SK-N-SH treated with all-trans-retinoic acid at 6 μM for 48 hours (cell line): ENCODE measurements at regions not wholly inside any gene's neighbourhood (a gene's known extent, or its start where the extent isn't known, plus 50 kb on each side); places are given as distances from the start of the nearest gene placed in this dataset.

Experiments used
- GLIS3 ChIP-seq: fragments of 250-450 bp; sonication (Bioruptor Pico); IDR thresholded peaks from 2 replicates; pipeline ENCODE4 v1.5.0; 2020; ENCODE audit warnings: mild to moderate bottlenecking, moderate library complexity
- ISL1 ChIP-seq: fragments of 250-450 bp; sonication (Bioruptor Pico); IDR thresholded peaks from 2 replicates; pipeline ENCODE4 v2.1.2; 2022; ENCODE audit warnings: mild to moderate bottlenecking, moderate library complexity
- PATZ1 ChIP-seq: fragments of 250-450 bp; sonication (Bioruptor Pico); IDR thresholded peaks from 2 replicates; pipeline ENCODE4 v1.8.0; 2020; ENCODE audit warnings: mild to moderate bottlenecking, moderate library complexity, borderline replicate concordance
- RARB ChIP-seq: fragments of 250-450 bp; sonication (Bioruptor Pico); IDR thresholded peaks from 2 replicates; pipeline ENCODE4 v1.8.0; 2021; ENCODE audit warnings: mild to moderate bottlenecking, moderate library complexity
- SNAI2 ChIP-seq: fragments of 250-450 bp; sonication (Bioruptor Pico); IDR thresholded peaks from 2 replicates; pipeline ENCODE4 v1.5.0; 2020; ENCODE audit warnings: mild to moderate bottlenecking, moderate library complexity
- TCF4 ChIP-seq: fragments of 250-450 bp; sonication (Bioruptor Pico); IDR thresholded peaks from 2 replicates; pipeline ENCODE4 v1.8.0; 2021; ENCODE audit warnings: mild to moderate bottlenecking, moderate library complexity, borderline replicate concordance
- ZC3H10 ChIP-seq: fragments of 250-450 bp; sonication (Bioruptor Pico); IDR thresholded peaks from 2 replicates; pipeline ENCODE4 v1.5.1; 2021; ENCODE audit warnings: mild to moderate bottlenecking, moderate library complexity

- no peak for TF ChIP-seq GLIS3
- no peak for TF ChIP-seq TCF4 (CRISPR knock-in tag)
- TF ChIP-seq SNAI2 (CRISPR knock-in tag), result no peak
- TF ChIP-seq ZC3H10, result no peak
- TF ChIP-seq PATZ1 (CRISPR knock-in tag), result no peak
- TF ChIP-seq ISL1 (CRISPR knock-in tag), result no peak
- TF ChIP-seq RARB (CRISPR knock-in tag), result no peak
Measured at GRCh38 chr11:13897646-13898276, 64.8 kb upstream of the SPON1 start.
